DOHH2 (cell line): ENCODE measurements at regions not wholly inside any gene's neighbourhood (a gene's known extent, or its start where the extent isn't known, plus 50 kb on each side); places are given as distances from the start of the nearest gene placed in this dataset.

ENCODE experiments used
- EZH2phosphoT487 ChIP-seq: fragments of 200-600 bp; sonication (generic); IDR thresholded peaks from 2 replicates; pipeline ENCODE4 v1.6.1; 2017; ENCODE audit warnings: borderline replicate concordance, mild to moderate bottlenecking, antibody characterized with exemption, low read length, moderate library complexity, mixed read lengths
- TF ChIP-seq, protein P1 (sequence below): fragments of 200-600 bp; sonication (generic); IDR thresholded peaks from one replicate; pipeline ENCODE4 v1.5.1; 2014; ENCODE audit warnings: antibody characterized with exemption, mild to moderate bottlenecking, low read depth, low read length; ENCODE audit not compliant: poor library complexity, severe bottlenecking

DNA sequence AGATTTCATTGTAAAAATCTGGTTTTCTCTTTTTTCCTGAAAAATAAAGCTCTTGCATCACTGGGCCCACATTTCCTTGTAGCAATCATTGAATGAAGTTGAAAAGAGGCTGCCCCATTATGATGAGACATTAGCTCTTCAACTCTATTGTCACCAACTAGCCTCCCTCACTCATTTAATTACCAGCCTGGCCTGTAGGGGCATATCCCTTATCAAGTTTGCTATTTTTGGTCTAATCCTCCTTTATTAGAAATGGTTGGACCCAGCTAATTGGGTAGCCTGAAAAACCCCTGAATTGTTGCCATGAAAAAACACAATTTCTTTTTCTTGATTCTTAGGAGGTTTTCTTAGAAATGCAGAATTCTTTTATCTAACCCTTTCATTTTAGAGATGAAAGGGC lies 164.6 kb upstream of the CASK start:
- TF ChIP-seq, protein P1, sequence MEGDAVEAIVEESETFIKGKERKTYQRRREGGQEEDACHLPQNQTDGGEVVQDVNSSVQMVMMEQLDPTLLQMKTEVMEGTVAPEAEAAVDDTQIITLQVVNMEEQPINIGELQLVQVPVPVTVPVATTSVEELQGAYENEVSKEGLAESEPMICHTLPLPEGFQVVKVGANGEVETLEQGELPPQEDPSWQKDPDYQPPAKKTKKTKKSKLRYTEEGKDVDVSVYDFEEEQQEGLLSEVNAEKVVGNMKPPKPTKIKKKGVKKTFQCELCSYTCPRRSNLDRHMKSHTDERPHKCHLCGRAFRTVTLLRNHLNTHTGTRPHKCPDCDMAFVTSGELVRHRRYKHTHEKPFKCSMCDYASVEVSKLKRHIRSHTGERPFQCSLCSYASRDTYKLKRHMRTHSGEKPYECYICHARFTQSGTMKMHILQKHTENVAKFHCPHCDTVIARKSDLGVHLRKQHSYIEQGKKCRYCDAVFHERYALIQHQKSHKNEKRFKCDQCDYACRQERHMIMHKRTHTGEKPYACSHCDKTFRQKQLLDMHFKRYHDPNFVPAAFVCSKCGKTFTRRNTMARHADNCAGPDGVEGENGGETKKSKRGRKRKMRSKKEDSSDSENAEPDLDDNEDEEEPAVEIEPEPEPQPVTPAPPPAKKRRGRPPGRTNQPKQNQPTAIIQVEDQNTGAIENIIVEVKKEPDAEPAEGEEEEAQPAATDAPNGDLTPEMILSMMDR = no peak
- TF ChIP-seq EZH2phosphoT487 = no peak
